MCF 10A (cell line): ENCODE measurements at regions not wholly inside any gene's neighbourhood (a gene's known extent, or its start where the extent isn't known, plus 50 kb on each side); places are given as distances from the start of the nearest gene placed in this dataset.

Experiments
- BruUV-seq: library from RNA; stranded (reverse); fragments of 400-500 nt; replicated peaks from 2 replicates; lab custom pipeline; 2021; lab: Mats Ljungman, UMichigan
- CTCF ChIA-PET: fragments of 300-600 bp; sonication (Branson Sonifier 250); formaldehyde crosslinking; extraction: SDS; loops from one replicate; lab custom pipeline; 2021; ENCODE audit warnings: antibody characterized with exemption, inconsistent platforms; lab: Yijun Ruan, JAX
- POLR2A ChIA-PET: fragments of 300-600, 350-650 bp; sonication (Branson Sonifier 250); formaldehyde crosslinking; extraction: SDS; loops from one replicate; lab custom pipeline; 2020; ENCODE audit warnings: antibody characterized with exemption, inconsistent platforms; lab: Yijun Ruan, JAX
- DNase-seq: peaks from one replicate; pipeline ENCODE4 v3.0.0-alpha.2; 2018; ENCODE audit not compliant: unreplicated experiment
- H3K27ac Mint-ChIP-seq: one replicate; pipeline ENCODE4 v1.8.0; 2022; ENCODE audit warnings: mild to moderate bottlenecking, low read depth, mixed read lengths; ENCODE audit not compliant: unreplicated experiment
- H3K27me3 Mint-ChIP-seq: one replicate; pipeline ENCODE4 v1.8.0; 2022; ENCODE audit warnings: mixed read lengths; ENCODE audit not compliant: insufficient read depth, unreplicated experiment
- H3K36me3 Mint-ChIP-seq: one replicate; pipeline ENCODE4 v1.8.0; 2022; ENCODE audit warnings: mild to moderate bottlenecking, moderate library complexity, mixed read lengths; ENCODE audit not compliant: insufficient read depth, unreplicated experiment
- H3K4me1 Mint-ChIP-seq: one replicate; pipeline ENCODE4 v1.8.0; 2022; ENCODE audit warnings: mixed read lengths; ENCODE audit not compliant: insufficient read depth, unreplicated experiment
- H3K4me3 Mint-ChIP-seq: one replicate; pipeline ENCODE4 v1.8.0; 2022; ENCODE audit warnings: mild to moderate bottlenecking, moderate library complexity, mixed read lengths; ENCODE audit not compliant: unreplicated experiment
- H3K9me3 Mint-ChIP-seq: one replicate; pipeline ENCODE4 v1.8.0; 2022; ENCODE audit warnings: mixed read lengths; ENCODE audit not compliant: unreplicated experiment
- intact Hi-C: fragments of 100-400 bp; cut with micrococcal nuclease; formaldehyde crosslinking; loops from 2 replicates; pipeline ENCODE4 v1.14.1; 2022
- TF ChIP-seq, protein P1 (sequence below): fragments of 200-600 bp; IDR thresholded peaks from one replicate; pipeline ENCODE4 v1.8.0; 2022; ENCODE audit warnings: antibody characterized with exemption, mild to moderate bottlenecking; ENCODE audit not compliant: unreplicated experiment

DNA sequence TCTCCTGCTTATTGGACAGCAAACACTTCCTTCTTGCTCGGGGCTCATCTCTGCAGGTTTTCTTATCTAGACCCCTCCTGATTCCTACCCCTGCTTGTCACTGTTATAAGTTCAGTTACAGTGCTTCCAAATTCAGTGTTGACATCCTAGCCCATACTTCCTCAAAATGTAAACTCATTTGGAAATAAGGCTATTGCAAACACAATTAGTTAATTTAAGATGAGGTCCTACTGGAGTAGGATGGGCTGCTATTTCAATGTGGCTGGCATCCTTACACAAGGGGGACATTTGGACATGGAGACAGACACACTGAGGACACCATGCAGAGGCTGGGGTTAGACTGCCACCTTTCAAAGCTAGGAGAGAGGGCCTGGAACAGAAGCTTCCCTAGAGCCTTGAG lies 85.2 kb upstream of the NPVF start:
- ChIA-PET POLR2A (interaction anchor here (0.7 kb wide), 1 partner anchor 14 kb away, joined by 3 read pairs; no protein-coding TSS in a partner anchor), CTCF (no interaction called here)
- Mint-ChIP-seq H3K36me3 (no peaks in the 10 kb centered on the region), H3K4me1 (no peaks in the 10 kb centered on the region), H3K27ac (no peak overlapping the region), H3K27me3 (peaks cover 46% of the 10 kb centered on the region), H3K9me3 (no peaks in the 10 kb centered on the region), H3K4me3 (no peak overlapping the region)
- TF ChIP-seq, protein P1, sequence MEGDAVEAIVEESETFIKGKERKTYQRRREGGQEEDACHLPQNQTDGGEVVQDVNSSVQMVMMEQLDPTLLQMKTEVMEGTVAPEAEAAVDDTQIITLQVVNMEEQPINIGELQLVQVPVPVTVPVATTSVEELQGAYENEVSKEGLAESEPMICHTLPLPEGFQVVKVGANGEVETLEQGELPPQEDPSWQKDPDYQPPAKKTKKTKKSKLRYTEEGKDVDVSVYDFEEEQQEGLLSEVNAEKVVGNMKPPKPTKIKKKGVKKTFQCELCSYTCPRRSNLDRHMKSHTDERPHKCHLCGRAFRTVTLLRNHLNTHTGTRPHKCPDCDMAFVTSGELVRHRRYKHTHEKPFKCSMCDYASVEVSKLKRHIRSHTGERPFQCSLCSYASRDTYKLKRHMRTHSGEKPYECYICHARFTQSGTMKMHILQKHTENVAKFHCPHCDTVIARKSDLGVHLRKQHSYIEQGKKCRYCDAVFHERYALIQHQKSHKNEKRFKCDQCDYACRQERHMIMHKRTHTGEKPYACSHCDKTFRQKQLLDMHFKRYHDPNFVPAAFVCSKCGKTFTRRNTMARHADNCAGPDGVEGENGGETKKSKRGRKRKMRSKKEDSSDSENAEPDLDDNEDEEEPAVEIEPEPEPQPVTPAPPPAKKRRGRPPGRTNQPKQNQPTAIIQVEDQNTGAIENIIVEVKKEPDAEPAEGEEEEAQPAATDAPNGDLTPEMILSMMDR: no peak
- DNase-seq: no peak
- intact Hi-C loops: no loop called here
- no TSS peak for BruUV-seq

DNA sequence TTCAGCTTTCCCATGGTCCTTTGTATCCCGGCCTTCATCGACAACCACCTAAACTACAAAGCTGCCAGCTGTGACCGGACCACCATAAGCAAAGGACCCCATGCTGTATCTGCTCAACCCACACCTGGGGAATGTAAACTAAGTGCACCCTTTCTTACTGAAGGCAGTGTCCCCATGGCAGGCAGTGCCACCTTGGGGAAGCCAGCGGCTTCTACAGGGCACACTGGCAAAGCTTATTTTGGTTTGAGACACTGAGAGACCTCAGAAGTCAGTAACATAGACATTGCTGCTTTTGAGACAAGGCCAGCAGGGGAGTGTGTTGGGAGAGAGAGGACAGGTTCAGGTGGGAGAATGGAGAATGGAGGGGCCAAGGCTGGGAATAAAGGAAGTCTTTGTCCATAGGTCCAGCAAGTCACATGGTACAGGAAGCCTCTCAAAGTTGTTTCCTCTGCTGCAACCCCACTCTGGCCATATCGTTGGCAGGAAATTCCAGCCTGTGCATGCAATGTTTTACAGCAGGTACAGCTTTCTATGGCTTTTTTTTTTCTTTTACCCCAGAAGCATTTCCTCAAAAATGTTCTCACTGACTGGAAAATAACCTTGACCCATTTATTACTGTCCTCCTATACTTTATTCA lies 85.9 kb upstream of the NPVF start:
- ChIA-PET CTCF (interaction anchor here (0.6 to 1.6 kb wide), 2 partner anchors 22 to 259 kb away, joined by 3 to 4 read pairs; no protein-coding TSS in a partner anchor), POLR2A (interaction anchor here (0.7 kb wide), 1 partner anchor 13 kb away, joined by 3 read pairs; no protein-coding TSS in a partner anchor)
- Mint-ChIP-seq H3K9me3 (no peaks in the 10 kb centered on the region), H3K36me3 (no peaks in the 10 kb centered on the region), H3K27ac (no peak overlapping the region), H3K4me3 (no peak overlapping the region), H3K4me1 (no peaks in the 10 kb centered on the region), H3K27me3 (peaks cover 42% of the 10 kb centered on the region)
- TF ChIP-seq, protein P1: no peak
- intact Hi-C loops: no loop called here
- BruUV-seq: no TSS peak
- DNase-seq: no peak

DNA sequence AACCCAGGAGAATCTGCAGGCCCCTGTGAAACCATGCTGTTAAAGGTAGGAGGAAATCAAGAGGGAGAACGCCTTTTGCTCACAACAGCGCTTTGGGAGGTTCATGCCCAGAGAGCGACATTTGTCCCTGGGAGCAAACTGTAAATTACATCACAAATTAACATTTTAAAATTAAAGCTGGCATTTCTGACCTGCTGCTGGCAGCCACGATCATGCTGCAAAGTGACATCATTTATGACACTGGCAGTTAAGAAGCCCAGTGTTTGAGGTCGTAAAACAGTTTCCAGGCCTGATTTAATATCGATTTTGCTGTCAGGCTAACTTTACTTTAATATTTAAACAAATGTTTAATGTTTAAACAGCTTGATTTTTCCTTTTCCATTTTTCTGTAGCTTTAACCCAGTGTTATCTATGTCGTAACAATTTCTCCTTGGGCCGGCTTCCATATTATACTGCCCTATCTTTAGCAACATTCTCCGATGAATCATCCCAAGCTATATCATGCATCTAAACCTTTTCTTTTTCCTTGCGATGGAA lies 86.5 kb upstream of the NPVF start:
- H3K4me1 Mint-ChIP-seq: no peaks in the 10 kb centered on the region
- H3K36me3 Mint-ChIP-seq: no peaks in the 10 kb centered on the region
- DNase-seq: peak; percentile 40
- POLR2A ChIA-PET: no interaction called here
- H3K27me3 Mint-ChIP-seq: peaks cover 47% of the 10 kb centered on the region
- H3K9me3 Mint-ChIP-seq: no peaks in the 10 kb centered on the region
- no TSS peak for BruUV-seq
- H3K4me3 Mint-ChIP-seq: no peak overlapping the region
- intact Hi-C loops: no loop called here
- CTCF ChIA-PET: interaction anchor here (0.6 to 1.6 kb wide), 3 partner anchors 23 to 259 kb away, joined by 3 to 4 read pairs (median 3); no protein-coding TSS in a partner anchor
- TF ChIP-seq, protein P1: no peak
- no peak overlapping the region for H3K27ac Mint-ChIP-seq

DNA sequence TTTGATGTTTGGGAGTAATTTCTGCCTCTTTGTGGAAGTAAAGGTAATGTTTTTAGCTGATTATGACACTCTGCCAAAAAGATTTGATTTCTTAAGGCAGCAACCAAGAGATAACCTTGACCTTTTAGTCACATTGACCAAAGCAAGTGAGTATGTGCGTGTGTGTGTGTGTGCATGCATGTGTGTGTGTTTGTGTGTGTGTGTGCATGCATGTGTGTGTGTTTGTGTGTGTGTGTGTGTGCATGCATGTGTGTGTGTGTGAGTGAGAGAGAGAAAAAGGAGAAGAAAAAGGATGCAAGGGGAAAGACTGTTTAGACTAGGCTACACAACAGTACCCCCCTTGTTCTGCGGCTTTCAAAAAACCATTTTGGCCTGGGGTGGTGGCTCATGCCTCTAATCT lies 88.1 kb upstream of the NPVF start:
- Mint-ChIP-seq H3K36me3 (no peaks in the 10 kb centered on the region), H3K27ac (no peak overlapping the region), H3K4me3 (no peak overlapping the region), H3K27me3 (peaks cover 62% of the 10 kb centered on the region), H3K9me3 (no peaks in the 10 kb centered on the region), H3K4me1 (no peaks in the 10 kb centered on the region)
- no peak for DNase-seq
- BruUV-seq: no TSS peak
- intact Hi-C loops: no loop called here
- ChIA-PET POLR2A (interaction anchor here (0.6 kb wide), 1 partner anchor 14 kb away, joined by 4 read pairs; no protein-coding TSS in a partner anchor), CTCF (interaction anchor here (0.7 to 1.1 kb wide), 2 partner anchors 40 to 55 kb away, joined by 3 read pairs; no protein-coding TSS in a partner anchor)
- TF ChIP-seq, protein P1: no peak
